OCI-LY3 (cell line): ENCODE measurements at regions not wholly inside any gene's neighbourhood (a gene's known extent, or its start where the extent isn't known, plus 50 kb on each side); places are given as distances from the start of the nearest gene placed in this dataset.

ENCODE experiments used
- EZH2phosphoT487 ChIP-seq: fragments of 200-600 bp; shearing (Covaris generic); IDR thresholded peaks from 2 replicates; pipeline ENCODE4 v1.6.1; 2018; ENCODE audit warnings: antibody characterized with exemption, mixed run types, low read depth
- TF ChIP-seq, protein P1 (sequence below): fragments of 200-600, 300-600 bp; sonication (generic); IDR thresholded peaks from 2 replicates; pipeline ENCODE4 v1.5.1; 2014; ENCODE audit warnings: antibody characterized with exemption, low read length, low read depth

DNA sequence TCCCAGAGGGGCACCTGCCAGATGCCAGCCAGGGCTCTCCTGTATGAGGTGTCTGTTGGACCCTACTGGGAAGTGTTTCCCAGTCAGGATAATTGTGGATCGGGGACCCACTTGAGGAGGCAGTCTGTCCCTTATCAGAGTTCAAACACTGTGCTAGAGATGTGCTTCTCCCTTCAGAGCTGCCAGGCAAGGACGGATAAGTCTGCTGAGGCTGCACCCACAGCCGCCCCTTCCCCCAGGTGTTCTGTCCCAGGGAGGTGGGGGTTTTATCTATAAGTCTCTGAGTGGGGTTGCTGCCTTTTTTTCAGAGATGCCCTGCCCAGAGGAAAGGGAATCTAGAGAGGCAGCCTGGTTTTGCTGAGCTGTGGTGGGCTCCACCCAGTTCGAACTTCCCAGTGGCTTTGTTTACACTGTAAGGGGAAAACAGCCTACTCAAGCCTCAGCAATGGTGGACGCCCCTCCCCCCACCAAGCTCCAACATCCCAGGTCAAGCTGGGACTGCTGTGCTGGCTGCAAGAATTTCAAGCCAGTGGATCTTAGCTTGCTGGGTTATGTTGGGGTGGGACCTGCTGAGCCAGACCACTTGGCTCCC lies 324.0 kb upstream of the SETBP1 start:
- TF ChIP-seq, protein P1, sequence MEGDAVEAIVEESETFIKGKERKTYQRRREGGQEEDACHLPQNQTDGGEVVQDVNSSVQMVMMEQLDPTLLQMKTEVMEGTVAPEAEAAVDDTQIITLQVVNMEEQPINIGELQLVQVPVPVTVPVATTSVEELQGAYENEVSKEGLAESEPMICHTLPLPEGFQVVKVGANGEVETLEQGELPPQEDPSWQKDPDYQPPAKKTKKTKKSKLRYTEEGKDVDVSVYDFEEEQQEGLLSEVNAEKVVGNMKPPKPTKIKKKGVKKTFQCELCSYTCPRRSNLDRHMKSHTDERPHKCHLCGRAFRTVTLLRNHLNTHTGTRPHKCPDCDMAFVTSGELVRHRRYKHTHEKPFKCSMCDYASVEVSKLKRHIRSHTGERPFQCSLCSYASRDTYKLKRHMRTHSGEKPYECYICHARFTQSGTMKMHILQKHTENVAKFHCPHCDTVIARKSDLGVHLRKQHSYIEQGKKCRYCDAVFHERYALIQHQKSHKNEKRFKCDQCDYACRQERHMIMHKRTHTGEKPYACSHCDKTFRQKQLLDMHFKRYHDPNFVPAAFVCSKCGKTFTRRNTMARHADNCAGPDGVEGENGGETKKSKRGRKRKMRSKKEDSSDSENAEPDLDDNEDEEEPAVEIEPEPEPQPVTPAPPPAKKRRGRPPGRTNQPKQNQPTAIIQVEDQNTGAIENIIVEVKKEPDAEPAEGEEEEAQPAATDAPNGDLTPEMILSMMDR: no peak
- no peak for TF ChIP-seq EZH2phosphoT487
